HG03342 (cell line): ENCODE measurements at regions not wholly inside any gene's neighbourhood (a gene's known extent, or its start where the extent isn't known, plus 50 kb on each side); places are given as distances from the start of the nearest gene placed in this dataset.
A peak's percentile ranks its signal among the peaks of the same experiment; 100 is the strongest.

Experiments used
- ATAC-seq: cut with Tn5 transposase; IDR thresholded peaks from one replicate; pipeline ENCODE4 v1.9.1; 2021; ENCODE audit warnings: mild to moderate bottlenecking, moderate library complexity; ENCODE audit not compliant: unreplicated experiment

GRCh38 chr1:78792756-78793155 is 143.1 kb downstream of the IFI44 start:
- ATAC-seq, result no peak

- peak; percentile 48 for ATAC-seq
These were observed 147.6 kb downstream of the IFI44 start for GRCh38 chr1:78797108-78797781.

GRCh38 chr1:78799926-78800325 is 150.3 kb downstream of the IFI44 start:
- no peak for ATAC-seq

DNA sequence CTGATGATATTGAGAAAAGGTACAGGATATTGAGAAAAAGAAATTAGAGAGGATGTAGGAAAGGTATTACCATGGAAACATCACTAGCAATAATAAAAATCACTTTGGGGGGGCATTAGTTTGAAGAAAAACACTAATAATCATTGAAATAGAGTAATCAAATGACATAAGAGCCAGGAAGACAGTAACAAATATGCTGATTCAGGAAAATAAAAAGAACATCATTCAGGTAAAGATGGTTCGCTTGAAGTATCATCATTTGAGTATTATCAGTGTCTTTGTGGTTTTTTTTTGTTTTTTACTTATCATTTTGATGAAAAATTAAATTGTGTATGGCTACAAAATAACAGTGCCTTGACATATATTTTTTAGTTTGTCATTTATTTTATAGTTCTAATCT is 164.5 kb downstream of the IFI44 start:
- ATAC-seq, result no peak

DNA sequence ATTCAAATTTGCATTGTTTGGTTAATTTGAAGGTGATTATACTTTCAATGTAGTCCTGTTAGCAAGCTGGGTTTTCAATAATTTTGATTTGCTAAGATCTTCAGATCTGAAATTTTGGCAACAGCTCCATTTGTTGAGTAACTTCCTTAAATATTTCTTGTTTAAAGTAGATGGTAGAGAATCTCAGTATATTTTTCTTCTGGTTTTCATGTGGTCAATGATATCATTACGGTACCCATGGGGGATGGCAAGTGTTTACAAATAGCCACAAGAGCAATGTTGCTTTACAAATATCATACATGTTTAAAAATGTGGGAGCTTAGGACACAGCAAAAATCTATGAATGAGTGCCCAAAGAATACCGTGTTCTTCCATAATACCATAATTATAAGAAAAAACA is 175.9 kb downstream of the IFI44 start:
- no peak for ATAC-seq

DNA sequence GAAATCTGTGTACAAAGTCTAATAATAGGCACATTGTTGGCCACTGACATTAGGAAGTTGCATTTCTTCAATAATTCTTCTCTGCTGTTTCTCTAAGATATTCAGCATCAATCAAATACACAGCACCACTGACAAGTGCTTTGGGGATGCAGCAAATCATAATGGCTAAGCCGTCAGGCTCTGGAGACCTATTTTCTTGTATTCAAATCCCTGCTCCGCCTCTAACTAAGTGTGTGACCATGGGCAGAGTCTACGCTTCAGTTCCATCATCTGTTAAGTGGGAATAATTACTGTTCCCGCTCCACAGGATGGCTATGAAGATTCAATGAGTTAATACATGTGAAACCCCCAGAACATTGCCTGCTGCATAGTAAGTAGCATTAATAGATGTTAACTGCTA is 176.9 kb downstream of the ADGRL4 start:
- ATAC-seq, result no peak

- no peak for ATAC-seq
These were observed 176.2 kb downstream of the ADGRL4 start for GRCh38 chr1:78830321-78830720.

- ATAC-seq, result peak; percentile 38
These were observed 174.7 kb downstream of the ADGRL4 start for GRCh38 chr1:78831731-78832360.

GRCh38 chr1:78833491-78833890 is 173.0 kb downstream of the ADGRL4 start:
- ATAC-seq, result no peak

DNA sequence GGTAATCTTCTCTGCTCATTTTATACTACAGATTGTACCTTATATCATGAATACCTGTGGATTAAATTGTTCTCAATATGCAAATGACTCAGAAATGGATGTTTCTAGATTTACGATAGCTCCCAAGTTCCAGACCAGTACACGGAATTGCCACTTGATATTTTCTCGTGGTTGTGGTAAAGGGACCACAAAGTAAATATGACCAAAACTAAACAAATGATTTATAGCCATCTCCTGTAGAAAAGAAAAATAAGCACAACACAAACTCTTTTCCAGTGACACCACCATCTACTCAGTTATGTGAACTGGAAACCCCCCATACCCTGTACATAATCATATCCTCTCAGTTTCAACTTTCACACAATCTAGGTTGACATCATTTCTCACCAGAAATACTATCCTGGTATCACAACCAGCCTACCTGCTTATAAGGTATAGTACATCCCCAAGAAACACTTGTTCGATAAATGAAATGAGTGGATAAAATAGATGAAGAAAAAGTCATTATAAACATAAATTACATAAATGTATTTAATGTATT is 172.3 kb downstream of the ADGRL4 start:
- peak; percentile 63 for ATAC-seq

- ATAC-seq, result no peak
These were observed 169.8 kb downstream of the ADGRL4 start for GRCh38 chr1:78836726-78837125.

GRCh38 chr1:78839704-78840277 is 166.7 kb downstream of the ADGRL4 start:
- peak; percentile 48 for ATAC-seq
